Skin epidermis (tissue), 12 donors: ENCODE measurements at regions not wholly inside any gene's neighbourhood (a gene's known extent, or its start where the extent isn't known, plus 50 kb on each side); places are given as distances from the start of the nearest gene placed in this dataset.

Experiments used
- H3K27ac ChIP-seq, 21 experiments: fragments of 200-600 bp; sonication (generic) in 11 of 21; one replicate each; pipeline ENCODE4 v1.5.0; 2020; ENCODE audit warnings: mild to moderate bottlenecking in 3 of 21, inconsistent platforms in 2 of 21, moderate library complexity in 2 of 21
- H3K4me3 ChIP-seq, 7 experiments: fragments of 200-600 bp; sonication (generic) in 2 of 7; one replicate each; pipeline ENCODE4 v1.5.0; 2020; ENCODE audit warnings: inconsistent platforms in 2 of 7, mild to moderate bottlenecking in 2 of 7, moderate library complexity in 1 of 7

DNA sequence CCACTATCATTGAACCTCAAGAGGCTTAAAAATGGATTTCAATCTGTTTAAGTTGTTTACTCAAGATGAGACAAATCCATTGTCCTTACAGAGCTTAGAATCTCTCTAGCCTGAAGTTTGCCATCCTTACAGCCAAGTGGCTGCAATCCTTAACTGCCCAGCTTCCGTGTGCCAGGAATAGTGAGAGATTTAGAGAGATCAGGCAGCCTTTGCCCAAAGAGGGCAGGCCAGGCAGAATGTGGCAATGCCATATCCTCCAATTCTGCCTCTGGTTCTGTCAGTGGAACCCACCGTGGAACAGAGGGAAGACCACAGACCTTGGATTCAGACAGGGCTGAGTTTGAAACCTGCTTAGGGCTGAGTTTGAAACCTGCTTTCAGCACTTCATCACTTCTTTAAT, 374.3 kb downstream of the VPS13C start:
- H3K27ac ChIP-seq: no peak overlapping the region
- no peak overlapping the region for H3K4me3 ChIP-seq

GRCh38 chr15:61685534-61685933, 374.7 kb downstream of the VPS13C start:
- H3K4me3 ChIP-seq: no peak overlapping the region
- H3K27ac ChIP-seq: no peak overlapping the region

DNA sequence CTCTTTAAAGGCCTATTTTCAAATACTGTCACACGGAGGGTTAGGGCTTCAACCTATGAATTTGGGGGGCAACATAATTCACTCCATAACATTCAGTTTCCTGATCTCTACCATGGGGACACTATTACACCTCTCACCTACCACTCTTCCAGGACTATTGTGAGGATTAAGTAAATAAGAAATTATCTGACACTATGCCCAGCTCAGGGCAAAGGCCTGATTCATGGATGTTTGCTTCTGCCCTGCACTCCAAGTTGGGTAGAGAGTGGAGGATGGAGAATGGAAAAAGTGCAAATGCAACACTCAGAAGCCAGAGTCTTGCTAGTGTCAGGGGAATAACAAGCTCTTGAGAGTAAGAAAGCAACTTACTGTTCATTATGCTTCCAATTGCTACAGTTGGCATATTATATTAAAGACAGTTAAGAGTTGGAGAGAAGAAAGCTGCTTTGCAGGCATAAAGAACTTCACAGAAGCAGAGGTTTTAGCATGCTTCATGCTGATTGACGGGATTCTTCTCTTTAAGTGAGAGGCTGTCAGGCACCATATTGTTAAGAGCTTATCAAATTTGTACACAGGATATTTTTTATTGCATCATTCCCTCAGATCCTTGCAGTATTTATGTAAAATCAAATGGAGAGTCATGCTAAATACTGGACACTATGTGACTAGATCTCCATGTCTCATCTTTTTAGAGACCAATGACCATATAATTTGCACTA, 375.3 kb downstream of the VPS13C start:
- Histone ChIP-seq H3K27ac (no peak overlapping the region), H3K4me3 (no peak overlapping the region)

DNA sequence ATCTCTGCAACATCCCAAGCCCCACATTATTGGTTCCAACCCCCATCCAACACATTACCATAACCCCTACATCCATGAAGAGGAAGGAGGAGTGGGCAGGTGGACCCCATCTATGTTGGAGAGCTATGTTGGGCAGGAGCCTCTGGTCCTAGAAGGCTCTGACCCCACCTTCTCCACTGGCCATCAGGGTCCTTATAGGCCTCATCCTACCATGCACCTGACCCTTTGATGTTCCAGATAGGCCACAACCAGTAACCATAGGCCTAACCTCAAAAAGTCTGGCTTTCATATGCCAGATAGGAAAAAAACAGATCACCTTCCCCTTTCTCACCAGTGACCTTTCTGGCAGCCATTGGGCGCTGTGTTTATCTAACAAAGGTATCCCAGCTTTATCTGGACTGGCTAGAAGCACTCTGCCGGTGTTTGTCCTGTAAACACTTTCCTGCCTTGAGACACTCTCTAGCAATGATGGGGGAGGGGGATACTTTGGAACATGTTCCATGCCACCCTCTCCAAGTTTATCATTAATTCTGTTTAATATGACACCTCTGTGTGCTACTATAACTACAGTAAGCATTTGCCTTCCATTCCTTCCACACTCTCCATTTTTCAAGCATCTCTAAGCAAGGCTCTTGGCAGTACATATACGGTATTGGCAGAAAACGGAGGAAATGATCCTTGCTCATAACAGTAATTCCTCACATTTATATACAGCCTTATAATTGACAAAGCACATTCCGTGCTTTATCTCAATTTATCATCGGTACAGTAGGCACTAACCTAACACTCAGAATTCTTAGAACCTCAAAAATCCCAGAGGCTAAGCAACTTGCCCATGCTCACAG, 377.1 kb downstream of the VPS13C start:
- Histone ChIP-seq H3K4me3 (no peak overlapping the region), H3K27ac (no peak overlapping the region)

DNA sequence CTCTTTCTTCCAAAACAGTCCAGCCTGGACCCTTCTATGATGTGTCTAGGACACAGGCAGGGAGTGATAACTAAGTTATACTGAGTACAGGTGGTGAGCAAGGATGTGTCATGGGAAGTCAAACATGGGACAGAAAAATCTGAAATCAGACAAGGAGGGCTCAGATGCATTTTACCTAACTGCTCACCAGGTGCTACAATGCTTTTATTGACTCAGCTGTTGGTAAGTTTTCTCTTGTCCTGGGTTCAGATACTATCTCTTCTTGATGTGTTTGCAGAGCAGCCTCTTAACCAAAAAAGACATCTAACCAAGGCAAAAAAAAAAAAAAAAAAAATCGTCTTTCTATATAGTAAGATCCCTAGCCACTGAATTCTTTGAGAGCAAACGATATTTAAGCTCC, 378.6 kb downstream of the VPS13C start:
- Histone ChIP-seq H3K4me3 (no peak overlapping the region), H3K27ac (no peak overlapping the region)

- Histone ChIP-seq H3K4me3 (no peak overlapping the region), H3K27ac (no peak overlapping the region)
Observed at GRCh38 chr15:61681038-61681418, 379.2 kb downstream of the VPS13C start.

- Histone ChIP-seq H3K27ac (no peak overlapping the region), H3K4me3 (no peak overlapping the region)
Observed at GRCh38 chr15:61680260-61681037, 379.8 kb downstream of the VPS13C start.

DNA sequence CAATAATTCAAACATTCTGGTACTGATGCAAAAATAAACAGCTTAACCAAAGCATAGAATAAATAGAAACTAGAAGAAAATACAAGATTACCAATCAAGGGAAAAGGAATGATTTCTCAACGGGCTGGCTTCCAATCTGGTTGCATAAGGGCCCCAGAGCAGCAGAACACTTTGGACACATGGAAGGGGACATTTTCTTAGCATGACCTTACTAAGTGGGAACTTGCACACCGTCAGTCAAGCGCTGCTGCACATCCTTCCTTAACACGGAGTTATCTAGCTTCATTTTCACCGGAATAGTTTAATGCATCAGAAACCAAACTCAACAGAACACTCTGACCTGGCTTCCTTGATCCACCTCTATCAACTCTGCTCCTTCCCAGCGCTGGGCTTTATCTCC, 388.5 kb downstream of the VPS13C start:
- Histone ChIP-seq H3K4me3 (no peak overlapping the region), H3K27ac (no peak overlapping the region)

GRCh38 chr15:61668444-61668843, 391.8 kb downstream of the VPS13C start:
- no peak overlapping the region for H3K27ac ChIP-seq
- H3K4me3 ChIP-seq: no peak overlapping the region

DNA sequence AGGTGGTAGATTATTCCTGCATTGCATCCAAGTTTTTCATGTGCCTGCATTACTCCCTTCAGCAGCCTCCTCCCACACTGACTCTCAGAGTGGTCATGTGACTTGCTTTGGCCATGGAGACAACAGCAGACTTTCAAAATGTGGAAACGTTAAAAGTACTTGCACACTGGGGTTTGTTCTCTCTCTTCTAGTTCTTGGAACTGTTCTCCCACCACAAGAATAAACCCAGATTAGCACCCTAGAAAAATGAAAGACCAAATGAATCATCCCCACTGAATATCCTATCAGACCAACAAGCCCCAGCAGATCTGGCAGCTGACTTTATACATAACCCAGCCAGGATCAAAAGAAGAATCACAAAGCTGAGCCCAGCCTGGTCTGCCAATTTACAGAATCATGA, 398.5 kb downstream of the VPS13C start:
- Histone ChIP-seq H3K27ac (peak overlapping the region in 4 of 21 experiments; percentile 40 to 65 (median 45)), H3K4me3 (no peak overlapping the region)

DNA sequence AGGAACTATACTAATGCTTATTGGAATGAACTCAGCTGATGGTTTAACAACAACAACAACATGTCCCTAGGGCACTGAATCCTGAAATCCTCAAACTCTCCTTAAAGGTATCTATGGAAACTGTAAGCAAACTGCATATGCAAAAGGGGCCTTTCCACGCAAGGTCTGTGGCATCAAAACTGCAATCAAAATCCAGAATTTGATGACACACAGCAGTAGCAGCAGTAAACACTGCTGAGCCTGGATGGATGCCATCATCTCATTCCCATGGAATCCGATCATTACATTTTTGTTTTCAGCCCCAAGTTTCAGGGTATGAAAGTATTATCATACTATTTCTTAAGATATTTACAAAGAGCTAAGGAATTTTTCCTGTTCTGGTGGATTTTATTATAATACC, 399.7 kb downstream of the VPS13C start:
- Histone ChIP-seq H3K4me3 (no peak overlapping the region), H3K27ac (peak overlapping the region in 5 of 21 experiments; percentile 21 to 83 (median 55))

- no peak overlapping the region for H3K4me3 ChIP-seq
- H3K27ac ChIP-seq: peak overlapping the region in 8 of 21 experiments; percentile 17 to 83 (median 48)
Observed at GRCh38 chr15:61659566-61660190, 400.6 kb downstream of the VPS13C start.

- H3K4me3 ChIP-seq: no peak overlapping the region
- no peak overlapping the region for H3K27ac ChIP-seq
Observed at GRCh38 chr15:61657461-61657860, 402.8 kb downstream of the VPS13C start.

GRCh38 chr15:61656391-61656790, 403.9 kb downstream of the VPS13C start:
- no peak overlapping the region for H3K4me3 ChIP-seq
- H3K27ac ChIP-seq: no peak overlapping the region

GRCh38 chr15:61655881-61656280, 404.4 kb downstream of the VPS13C start:
- Histone ChIP-seq H3K4me3 (no peak overlapping the region), H3K27ac (peak overlapping the region in 1 of 21 experiments; percentile 66)

DNA sequence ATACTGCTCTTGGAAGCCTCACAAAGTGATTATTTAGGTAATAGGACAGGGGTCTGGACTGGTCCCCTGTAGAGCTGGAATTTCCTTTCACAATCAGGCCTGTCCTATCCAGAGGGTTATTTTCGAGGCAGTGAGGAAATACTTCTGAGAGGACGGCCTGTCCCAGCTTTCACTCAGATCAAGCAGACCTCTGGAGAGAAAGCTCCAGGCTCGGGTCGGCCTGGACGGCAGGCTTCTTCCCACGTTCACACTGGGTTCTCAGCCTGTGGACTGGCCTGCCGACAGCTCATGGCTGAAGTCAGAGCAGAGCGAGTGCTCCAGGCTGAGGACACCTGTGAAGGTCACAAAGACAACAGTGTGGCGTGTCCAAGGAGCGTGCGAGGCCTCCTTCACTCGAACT, 405.3 kb downstream of the VPS13C start:
- Histone ChIP-seq H3K4me3 (no peak overlapping the region), H3K27ac (peak overlapping the region in 1 of 21 experiments; percentile 66)

- no peak overlapping the region for H3K4me3 ChIP-seq
- no peak overlapping the region for H3K27ac ChIP-seq
Observed at GRCh38 chr15:61654002-61654740, 406.1 kb downstream of the VPS13C start.

GRCh38 chr15:61653110-61653509, 407.1 kb downstream of the VPS13C start:
- H3K4me3 ChIP-seq: no peak overlapping the region
- no peak overlapping the region for H3K27ac ChIP-seq

- no peak overlapping the region for H3K4me3 ChIP-seq
- H3K27ac ChIP-seq: no peak overlapping the region
Observed at GRCh38 chr15:61651267-61651666, 409.0 kb downstream of the VPS13C start.
